OCI-LY3 (cell line): ENCODE measurements at regions not wholly inside any gene's neighbourhood (a gene's known extent, or its start where the extent isn't known, plus 50 kb on each side); places are given as distances from the start of the nearest gene placed in this dataset.

Experiments used
- H2AFZ ChIP-seq: fragments of 200-600, 300-600 bp; shearing (Covaris generic); 2 replicates; pipeline ENCODE4 v1.6.0; 2014; ENCODE audit warnings: antibody characterized with exemption, low read depth, low read length
- H3K27ac ChIP-seq: fragments of 200-600, 300-600 bp; sonication (generic); 2 replicates; pipeline ENCODE4 v1.5.1; 2014; ENCODE audit warnings: mild to moderate bottlenecking, low read length, moderate library complexity, mixed read lengths
- H3K27me3 ChIP-seq: fragments of 200-600, 300-600 bp; sonication (generic); 2 replicates; pipeline ENCODE4 v1.6.1; 2014; ENCODE audit warnings: low read depth, low read length, mixed read lengths
- H3K36me3 ChIP-seq: fragments of 200-600, 300-600 bp; sonication (generic); replicated peaks from 2 replicates; pipeline ENCODE3; 2014; ENCODE audit warnings: low read depth, low read length, mixed read lengths
- H3K4me1 ChIP-seq: fragments of 300-600, 200-600 bp; sonication (generic); 2 replicates; pipeline ENCODE4 v1.6.1; 2014; ENCODE audit warnings: low read length, mixed read lengths
- H3K4me2 ChIP-seq: fragments of 200-600, 300-600 bp; sonication (generic); 2 replicates; pipeline ENCODE4 v1.6.1; 2014; ENCODE audit warnings: low read length, mixed read lengths
- H3K4me3 ChIP-seq: fragments of 300-600, 200-600 bp; sonication (generic); 2 replicates; pipeline ENCODE4 v1.5.1; 2014; ENCODE audit warnings: antibody characterized with exemption, mild to moderate bottlenecking, low read length, moderate library complexity
- H3K79me2 ChIP-seq: fragments of 300-600, 200-600 bp; shearing (Covaris generic); 2 replicates; pipeline ENCODE4 v1.6.1; 2014; ENCODE audit warnings: mild to moderate bottlenecking, low read length, mixed read lengths
- H3K9ac ChIP-seq: fragments of 300-600, 200-600 bp; shearing (Covaris generic); 2 replicates; pipeline ENCODE4 v1.6.0; 2014; ENCODE audit warnings: mild to moderate bottlenecking, low read length, moderate library complexity
- H3K9me3 ChIP-seq: fragments of 200-600, 300-600 bp; shearing (Covaris generic); 2 replicates; pipeline ENCODE4 v1.6.1; 2014; ENCODE audit warnings: low read length, mixed read lengths; ENCODE audit not compliant: insufficient read depth
- H4K20me1 ChIP-seq: fragments of 200-600, 300-600 bp; sonication (generic); 2 replicates; pipeline ENCODE4 v1.6.1; 2016; ENCODE audit warnings: low read length, mixed read lengths; ENCODE audit not compliant: insufficient read depth
- CTCF ChIP-seq: fragments of 200-600, 300-600 bp; sonication (generic); IDR thresholded peaks from 2 replicates; pipeline ENCODE4 v1.5.1; 2014; ENCODE audit warnings: antibody characterized with exemption, low read length, low read depth
- EZH2phosphoT487 ChIP-seq: fragments of 200-600 bp; shearing (Covaris generic); IDR thresholded peaks from 2 replicates; pipeline ENCODE4 v1.6.1; 2018; ENCODE audit warnings: antibody characterized with exemption, mixed run types, low read depth

- H4K20me1 ChIP-seq = no peaks in the 10 kb centered on the region
- H3K79me2 ChIP-seq = no peaks in the 10 kb centered on the region
- no peak overlapping the region for H3K4me3 ChIP-seq
- H3K4me2 ChIP-seq = no peak overlapping the region
- H3K27ac ChIP-seq = no peak overlapping the region
- TF ChIP-seq EZH2phosphoT487 = no peak
- no peak for TF ChIP-seq CTCF
- H3K9me3 ChIP-seq = no peaks in the 10 kb centered on the region
- no peaks in the 10 kb centered on the region for H3K27me3 ChIP-seq
- no peak overlapping the region for H3K9ac ChIP-seq
- H3K36me3 ChIP-seq = no peaks in the 10 kb centered on the region
- no peak overlapping the region for H2AFZ ChIP-seq
- H3K4me1 ChIP-seq = peaks cover 6% of the 10 kb centered on the region; the same call in 1 of the 2 replicates
Observed at GRCh38 chr20:60867589-60867988, 384.5 kb upstream of the CDH4 start.

GRCh38 chr20:60868316-60868891 is 383.7 kb upstream of the CDH4 start:
- Histone ChIP-seq H3K27me3 (no peaks in the 10 kb centered on the region), H3K36me3 (no peaks in the 10 kb centered on the region), H3K4me2 (no peak overlapping the region), H2AFZ (no peak overlapping the region), H3K79me2 (no peaks in the 10 kb centered on the region), H3K9me3 (no peaks in the 10 kb centered on the region), H4K20me1 (no peaks in the 10 kb centered on the region), H3K9ac (no peak overlapping the region), H3K27ac (no peak overlapping the region), H3K4me3 (no peak overlapping the region), H3K4me1 (peaks cover 6% of the 10 kb centered on the region; the same call in 1 of the 2 replicates)
- TF ChIP-seq EZH2phosphoT487 (no peak), CTCF (no peak)

GRCh38 chr20:60869087-60869486 is 383.0 kb upstream of the CDH4 start:
- H3K27ac ChIP-seq = no peak overlapping the region
- no peaks in the 10 kb centered on the region for H3K27me3 ChIP-seq
- no peaks in the 10 kb centered on the region for H3K79me2 ChIP-seq
- TF ChIP-seq CTCF (no peak), EZH2phosphoT487 (no peak)
- no peaks in the 10 kb centered on the region for H3K36me3 ChIP-seq
- no peak overlapping the region for H2AFZ ChIP-seq
- H4K20me1 ChIP-seq = no peaks in the 10 kb centered on the region
- no peak overlapping the region for H3K4me3 ChIP-seq
- no peak overlapping the region for H3K4me2 ChIP-seq
- H3K9me3 ChIP-seq = no peaks in the 10 kb centered on the region
- no peak overlapping the region for H3K9ac ChIP-seq
- peaks cover 6% of the 10 kb centered on the region; the same call in 1 of the 2 replicates for H3K4me1 ChIP-seq

- Histone ChIP-seq H4K20me1 (no peaks in the 10 kb centered on the region), H3K27ac (no peak overlapping the region), H3K27me3 (no peaks in the 10 kb centered on the region), H3K4me2 (no peak overlapping the region), H3K4me1 (peaks cover 6% of the 10 kb centered on the region; the same call in 1 of the 2 replicates), H2AFZ (no peak overlapping the region), H3K9me3 (no peaks in the 10 kb centered on the region), H3K4me3 (no peak overlapping the region), H3K79me2 (no peaks in the 10 kb centered on the region), H3K36me3 (no peaks in the 10 kb centered on the region), H3K9ac (no peak overlapping the region)
- TF ChIP-seq EZH2phosphoT487 = no peak
- no peak for TF ChIP-seq CTCF
Observed at GRCh38 chr20:60869625-60870024, 382.4 kb upstream of the CDH4 start.
